Caco-2 (cell line): ENCODE measurements at regions not wholly inside any gene's neighbourhood (a gene's known extent, or its start where the extent isn't known, plus 50 kb on each side); places are given as distances from the start of the nearest gene placed in this dataset.
A peak's percentile ranks its signal among the peaks of the same experiment; 100 is the strongest.

Experiments used
- BruUV-seq: library from RNA; stranded (reverse); fragments of 400-500 nt; replicated peaks from 2 replicates; lab custom pipeline; 2021; lab: Mats Ljungman, UMichigan
- CTCF ChIA-PET: fragments of 300-600 bp; sonication (Branson Sonifier 250); formaldehyde crosslinking; loops from one replicate; lab custom pipeline; 2022; ENCODE audit warnings: antibody characterized with exemption; lab: Charles Lee
- POLR2A ChIA-PET: fragments of 300-600 bp; sonication (Branson Sonifier 250); formaldehyde crosslinking; loops from one replicate; lab custom pipeline; 2022; ENCODE audit warnings: antibody characterized with exemption; lab: Charles Lee
- DNase-seq, 2 experiments: peaks; one replicate each; pipeline versions ENCODE4 v3.0.0 to v3.0.0-alpha.2; 2020 to 2022
- H3K27me3 ChIP-seq: replicated peaks from 2 replicates; pipeline ENCODE4 v1.6.0; 2011; ENCODE audit warnings: low read length; ENCODE audit not compliant: control insufficient read depth, insufficient read depth
- H3K36me3 ChIP-seq: 2 replicates; pipeline ENCODE4 v1.5.1; 2011; ENCODE audit warnings: low read length; ENCODE audit not compliant: control insufficient read depth, insufficient read depth
- H3K4me1 ChIP-seq: fragments of 250-450 bp; sonication (Bioruptor Pico); 2 replicates; pipeline ENCODE4 v1.5.1; 2020; ENCODE audit warnings: mild to moderate bottlenecking
- H3K4me3 ChIP-seq: 2 replicates; pipeline ENCODE4 v1.5.1; 2011; ENCODE audit warnings: low read depth, mild to moderate bottlenecking, control low read depth, low read length
- H3K9me3 ChIP-seq: fragments of 250-450 bp; sonication (Bioruptor Pico); 2 replicates; pipeline ENCODE4 v1.5.1; 2020; ENCODE audit warnings: mild to moderate bottlenecking, moderate library complexity
- H3K27ac Mint-ChIP-seq: one replicate; pipeline ENCODE4 v1.8.0; 2022; ENCODE audit warnings: mixed read lengths; ENCODE audit not compliant: unreplicated experiment
- H3K27me3 Mint-ChIP-seq: one replicate; pipeline ENCODE4 v1.8.0; 2022; ENCODE audit warnings: mixed read lengths; ENCODE audit not compliant: insufficient read depth, unreplicated experiment
- H3K36me3 Mint-ChIP-seq: one replicate; pipeline ENCODE4 v1.8.0; 2022; ENCODE audit warnings: mild to moderate bottlenecking, mixed read lengths; ENCODE audit not compliant: insufficient read depth, unreplicated experiment
- H3K4me1 Mint-ChIP-seq: one replicate; pipeline ENCODE4 v1.8.0; 2022; ENCODE audit warnings: low read depth, mixed read lengths; ENCODE audit not compliant: unreplicated experiment
- H3K4me3 Mint-ChIP-seq: one replicate; pipeline ENCODE4 v1.8.0; 2022; ENCODE audit warnings: mild to moderate bottlenecking, moderate library complexity, mixed read lengths; ENCODE audit not compliant: unreplicated experiment
- H3K9me3 Mint-ChIP-seq: one replicate; pipeline ENCODE4 v1.8.0; 2022; ENCODE audit warnings: mixed read lengths; ENCODE audit not compliant: unreplicated experiment
- intact Hi-C: fragments of 100-400 bp; cut with micrococcal nuclease; formaldehyde crosslinking; loops from one replicate; pipeline ENCODE4 v1.10.0; 2022; ENCODE audit not compliant: unreplicated experiment
- TF ChIP-seq, protein P1 (sequence below), 2 experiments: fragments of 200-600 bp in 1 of 2; IDR thresholded peaks; 1 replicate in 1 of 2; 2 replicates in 1 of 2; pipeline versions ENCODE4 v1.5.1 to v1.8.0; 2011 to 2022; ENCODE audit warnings: antibody characterized with exemption in 1 of 2, control low read depth in 1 of 2, inconsistent platforms in 1 of 2, low read depth in 1 of 2, low read length in 1 of 2, mild to moderate bottlenecking in 1 of 2, moderate library complexity in 1 of 2; ENCODE audit not compliant: insufficient read depth in 1 of 2, severe bottlenecking in 1 of 2, unreplicated experiment in 1 of 2

DNA sequence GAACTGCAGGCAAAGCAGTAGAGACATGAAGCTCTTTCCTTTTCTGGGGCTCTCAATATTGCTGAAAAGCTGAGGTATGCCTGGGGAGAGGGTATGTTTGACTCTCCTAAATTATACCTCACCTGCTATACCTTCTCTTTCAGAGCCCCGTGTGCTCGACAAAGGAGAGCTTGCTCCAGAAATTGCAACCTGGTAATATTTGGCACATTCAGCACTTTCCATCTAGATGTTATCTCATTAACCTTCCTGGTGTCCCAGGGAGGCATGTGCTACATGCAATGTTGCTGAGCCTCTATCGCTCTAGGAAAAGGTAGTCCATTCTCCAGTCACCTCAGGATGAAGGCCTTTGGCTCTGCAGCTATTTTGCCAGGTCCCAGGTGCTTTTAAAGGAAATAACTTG, 78.5 kb upstream of the ZSWIM6 start:
- ChIA-PET CTCF (no interaction called here), POLR2A (no interaction called here)
- peaks cover 16% of the 10 kb centered on the region for H3K4me1 Mint-ChIP-seq

DNA sequence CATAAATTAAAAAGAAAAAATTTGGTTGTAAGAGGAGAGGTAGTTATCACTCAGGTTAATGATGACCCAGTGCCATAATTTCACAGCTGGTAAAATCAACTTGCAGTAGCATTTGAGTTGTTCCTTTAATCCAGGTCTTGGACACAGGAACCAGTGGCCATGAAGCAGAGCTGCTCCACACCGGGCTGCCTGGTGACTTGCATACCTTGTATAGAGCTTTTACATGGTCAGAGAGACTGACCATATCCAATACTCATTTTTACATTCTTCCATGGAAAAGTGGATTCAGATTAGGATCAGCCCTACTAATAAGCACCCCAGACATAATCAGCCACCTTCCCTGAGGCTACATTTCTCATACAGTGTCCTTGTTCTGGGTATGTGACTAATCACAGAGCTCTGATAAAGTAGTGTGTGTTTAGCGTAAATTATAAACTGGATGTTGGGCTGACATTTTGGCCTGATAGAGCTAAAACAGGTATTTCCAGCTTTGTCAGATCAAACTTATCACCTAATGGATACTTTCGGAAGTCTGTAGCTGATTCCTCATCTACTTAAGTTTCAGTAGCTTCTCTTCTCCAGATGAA, 77.0 kb upstream of the ZSWIM6 start:
- H3K9me3 ChIP-seq: no peaks in the 10 kb centered on the region; the same call in 1 of the 2 replicates
- Mint-ChIP-seq H3K27ac (peak overlapping the region; percentile 30), H3K4me3 (peak overlapping the region; percentile 34), H3K36me3 (no peaks in the 10 kb centered on the region), H3K4me1 (peaks cover 16% of the 10 kb centered on the region), H3K9me3 (peaks cover 11% of the 10 kb centered on the region), H3K27me3 (no peaks in the 10 kb centered on the region)
- H3K27me3 ChIP-seq: no peaks in the 10 kb centered on the region
- intact Hi-C loops: loop anchor here (1.0 kb wide), 2 partner anchors 46 to 51 kb away; no protein-coding TSS in a partner anchor
- peaks cover 32% of the 10 kb centered on the region for H3K4me1 ChIP-seq
- H3K4me3 ChIP-seq: no peak overlapping the region
- TF ChIP-seq, protein P1, sequence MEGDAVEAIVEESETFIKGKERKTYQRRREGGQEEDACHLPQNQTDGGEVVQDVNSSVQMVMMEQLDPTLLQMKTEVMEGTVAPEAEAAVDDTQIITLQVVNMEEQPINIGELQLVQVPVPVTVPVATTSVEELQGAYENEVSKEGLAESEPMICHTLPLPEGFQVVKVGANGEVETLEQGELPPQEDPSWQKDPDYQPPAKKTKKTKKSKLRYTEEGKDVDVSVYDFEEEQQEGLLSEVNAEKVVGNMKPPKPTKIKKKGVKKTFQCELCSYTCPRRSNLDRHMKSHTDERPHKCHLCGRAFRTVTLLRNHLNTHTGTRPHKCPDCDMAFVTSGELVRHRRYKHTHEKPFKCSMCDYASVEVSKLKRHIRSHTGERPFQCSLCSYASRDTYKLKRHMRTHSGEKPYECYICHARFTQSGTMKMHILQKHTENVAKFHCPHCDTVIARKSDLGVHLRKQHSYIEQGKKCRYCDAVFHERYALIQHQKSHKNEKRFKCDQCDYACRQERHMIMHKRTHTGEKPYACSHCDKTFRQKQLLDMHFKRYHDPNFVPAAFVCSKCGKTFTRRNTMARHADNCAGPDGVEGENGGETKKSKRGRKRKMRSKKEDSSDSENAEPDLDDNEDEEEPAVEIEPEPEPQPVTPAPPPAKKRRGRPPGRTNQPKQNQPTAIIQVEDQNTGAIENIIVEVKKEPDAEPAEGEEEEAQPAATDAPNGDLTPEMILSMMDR (IDR thresholded peaks at IDR 0.05; ENCODE audit: insufficient read depth in 1 of 2, low read depth in 1 of 2, low read length in 1 of 2, severe bottlenecking in 1 of 2, unreplicated experiment in 1 of 2): no peak
- ChIA-PET POLR2A (interaction anchor here (0.5 to 1.5 kb wide), 3 partner anchors 48 to 77 kb away, joined by 4 to 16 read pairs (median 7); partner anchors contain the start of gene ZSWIM6), CTCF (no interaction called here)
- peak; percentile 55 to 62 for DNase-seq
- no TSS peak for BruUV-seq
- H3K36me3 ChIP-seq: no peaks in the 10 kb centered on the region

More for the DNA sequence above, 78.5 kb upstream of the ZSWIM6 start:
- no peak overlapping the region for H3K4me3 Mint-ChIP-seq
- no peaks in the 10 kb centered on the region for H3K27me3 Mint-ChIP-seq
- peaks cover 32% of the 10 kb centered on the region for H3K4me1 ChIP-seq
- peaks cover 11% of the 10 kb centered on the region for H3K9me3 Mint-ChIP-seq
- TF ChIP-seq, protein P1 (IDR thresholded peaks at IDR 0.05; ENCODE audit: insufficient read depth in 1 of 2, low read depth in 1 of 2, low read length in 1 of 2, severe bottlenecking in 1 of 2, unreplicated experiment in 1 of 2): no peak
- intact Hi-C loops: no loop called here
- no peak for DNase-seq
- no peaks in the 10 kb centered on the region; the same call in 1 of the 2 replicates for H3K9me3 ChIP-seq
- no peaks in the 10 kb centered on the region for H3K36me3 ChIP-seq
- no peak overlapping the region for H3K4me3 ChIP-seq
- no TSS peak for BruUV-seq
- no peaks in the 10 kb centered on the region for H3K36me3 Mint-ChIP-seq
- no peak overlapping the region for H3K27ac Mint-ChIP-seq
- no peaks in the 10 kb centered on the region for H3K27me3 ChIP-seq

DNA sequence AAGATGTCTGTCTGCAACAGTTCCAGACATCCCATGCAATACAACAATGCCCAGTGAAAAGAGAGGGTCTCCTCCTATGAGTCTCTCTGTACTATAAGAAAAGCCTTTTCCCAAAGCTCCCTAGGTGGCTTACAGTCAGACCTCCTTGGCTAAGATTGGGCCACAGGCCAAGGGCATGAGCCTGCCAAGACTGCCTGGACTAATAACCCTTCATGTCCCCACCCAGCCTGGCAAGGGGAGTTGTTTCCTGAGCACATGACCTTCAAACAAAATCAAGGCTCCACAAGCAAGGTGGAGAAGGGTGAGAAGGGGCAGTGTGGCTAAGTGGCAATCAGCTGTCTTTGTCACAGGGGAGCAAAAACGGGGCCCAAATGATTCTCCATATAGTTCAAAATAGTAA, 75.6 kb upstream of the ZSWIM6 start:
- ChIA-PET POLR2A (no interaction called here), CTCF (no interaction called here)
- BruUV-seq: no TSS peak
- Histone ChIP-seq H3K27me3 (no peaks in the 10 kb centered on the region), H3K4me3 (no peak overlapping the region), H3K36me3 (no peaks in the 10 kb centered on the region), H3K4me1 (peaks cover 32% of the 10 kb centered on the region), H3K9me3 (no peaks in the 10 kb centered on the region; the same call in 1 of the 2 replicates)
- peaks cover 16% of the 10 kb centered on the region for H3K4me1 Mint-ChIP-seq
- H3K4me3 Mint-ChIP-seq: no peak overlapping the region
- no peaks in the 10 kb centered on the region for H3K9me3 Mint-ChIP-seq
- H3K27ac Mint-ChIP-seq: no peak overlapping the region
- H3K27me3 Mint-ChIP-seq: no peaks in the 10 kb centered on the region
- DNase-seq: no peak
- H3K36me3 Mint-ChIP-seq: no peaks in the 10 kb centered on the region
- intact Hi-C loops: no loop called here
- TF ChIP-seq, protein P1 (IDR thresholded peaks at IDR 0.05; ENCODE audit: insufficient read depth in 1 of 2, low read depth in 1 of 2, low read length in 1 of 2, severe bottlenecking in 1 of 2, unreplicated experiment in 1 of 2): no peak
